RWPE2 (cell line): ENCODE measurements at regions not wholly inside any gene's neighbourhood (a gene's known extent, or its start where the extent isn't known, plus 50 kb on each side); places are given as distances from the start of the nearest gene placed in this dataset.
"Not testable (repeated sequence)": the region's sequence is repeated elsewhere in the genome, so short reads cannot be mapped to it uniquely, and the experiment has no call there.

Source experiments
- ATAC-seq: fragments of 200-7000 bp; cut with Tn5 transposase; 3 replicates; pipeline ENCODE4 v1.9.1; 2021; ENCODE audit warnings: low read depth
- DNase-seq: peaks from one replicate; pipeline ENCODE4 v3.0.0-alpha.2; 2020; ENCODE audit warnings: low spot score
- H3K27ac ChIP-seq: fragments of 450-650 bp; 2 replicates; pipeline ENCODE4 v1.5.1; 2017; ENCODE audit warnings: mild to moderate bottlenecking; ENCODE audit not compliant: poor library complexity, severe bottlenecking
- H3K27me3 ChIP-seq: fragments of 250-450 bp; sonication (Bioruptor Pico); 2 replicates; pipeline ENCODE4 v1.5.1; 2021; ENCODE audit warnings: mild to moderate bottlenecking, moderate library complexity; ENCODE audit not compliant: insufficient read depth, poor library complexity, severe bottlenecking
- H3K36me3 ChIP-seq: fragments of 250-450 bp; sonication (Bioruptor Pico); 2 replicates; pipeline ENCODE4 v1.5.1; 2020; ENCODE audit warnings: low read depth, mild to moderate bottlenecking, moderate library complexity
- H3K4me1 ChIP-seq: fragments of 250-450 bp; sonication (Bioruptor Pico); 2 replicates; pipeline ENCODE4 v1.5.1; 2021; ENCODE audit warnings: mild to moderate bottlenecking, moderate library complexity; ENCODE audit not compliant: insufficient read depth, poor library complexity, severe bottlenecking
- H3K4me3 ChIP-seq: fragments of 250-450 bp; sonication (Bioruptor Pico); 2 replicates; pipeline ENCODE4 v1.5.1; 2021; ENCODE audit warnings: mild to moderate bottlenecking, moderate library complexity; ENCODE audit not compliant: severe bottlenecking
- H3K9me3 ChIP-seq: fragments of 250-450 bp; sonication (Bioruptor Pico); 2 replicates; pipeline ENCODE4 v1.5.1; 2021; ENCODE audit warnings: mild to moderate bottlenecking, moderate library complexity; ENCODE audit not compliant: severe bottlenecking
- TF ChIP-seq, protein P1 (sequence below): fragments of 450-650 bp; IDR thresholded peaks from one replicate; pipeline ENCODE4 v1.5.1; 2017; ENCODE audit warnings: mild to moderate bottlenecking, moderate library complexity; ENCODE audit not compliant: poor library complexity, severe bottlenecking

DNA sequence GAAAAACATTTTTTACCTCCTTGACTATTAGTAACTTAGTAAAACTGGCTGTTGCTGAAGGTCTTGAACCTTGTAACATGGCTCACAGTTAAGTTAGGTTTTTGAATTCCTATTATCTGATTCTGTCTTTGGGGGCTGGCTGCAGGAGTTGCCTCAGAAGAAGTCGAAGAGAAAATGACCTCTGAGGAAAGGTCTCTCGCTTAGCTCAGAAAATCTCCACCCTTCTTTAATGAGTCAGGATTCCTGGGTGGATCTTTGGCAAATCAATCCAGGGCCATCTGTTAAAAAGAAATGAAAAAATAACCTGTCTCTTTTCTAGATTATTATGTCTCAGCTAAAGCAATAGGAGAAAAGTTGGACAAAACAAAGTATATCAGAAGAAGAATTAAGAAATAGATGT, 267.8 kb upstream of the SEMA3C start:
- peaks cover 6% of the 10 kb centered on the region for H3K4me1 ChIP-seq
- no peak for DNase-seq
- ATAC-seq: no peak
- H3K27me3 ChIP-seq: no peaks in the 10 kb centered on the region
- TF ChIP-seq, protein P1, sequence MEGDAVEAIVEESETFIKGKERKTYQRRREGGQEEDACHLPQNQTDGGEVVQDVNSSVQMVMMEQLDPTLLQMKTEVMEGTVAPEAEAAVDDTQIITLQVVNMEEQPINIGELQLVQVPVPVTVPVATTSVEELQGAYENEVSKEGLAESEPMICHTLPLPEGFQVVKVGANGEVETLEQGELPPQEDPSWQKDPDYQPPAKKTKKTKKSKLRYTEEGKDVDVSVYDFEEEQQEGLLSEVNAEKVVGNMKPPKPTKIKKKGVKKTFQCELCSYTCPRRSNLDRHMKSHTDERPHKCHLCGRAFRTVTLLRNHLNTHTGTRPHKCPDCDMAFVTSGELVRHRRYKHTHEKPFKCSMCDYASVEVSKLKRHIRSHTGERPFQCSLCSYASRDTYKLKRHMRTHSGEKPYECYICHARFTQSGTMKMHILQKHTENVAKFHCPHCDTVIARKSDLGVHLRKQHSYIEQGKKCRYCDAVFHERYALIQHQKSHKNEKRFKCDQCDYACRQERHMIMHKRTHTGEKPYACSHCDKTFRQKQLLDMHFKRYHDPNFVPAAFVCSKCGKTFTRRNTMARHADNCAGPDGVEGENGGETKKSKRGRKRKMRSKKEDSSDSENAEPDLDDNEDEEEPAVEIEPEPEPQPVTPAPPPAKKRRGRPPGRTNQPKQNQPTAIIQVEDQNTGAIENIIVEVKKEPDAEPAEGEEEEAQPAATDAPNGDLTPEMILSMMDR: no peak
- H3K27ac ChIP-seq: no peak overlapping the region
- H3K9me3 ChIP-seq: no peaks in the 10 kb centered on the region
- no peak overlapping the region for H3K4me3 ChIP-seq
- no peaks in the 10 kb centered on the region for H3K36me3 ChIP-seq

DNA sequence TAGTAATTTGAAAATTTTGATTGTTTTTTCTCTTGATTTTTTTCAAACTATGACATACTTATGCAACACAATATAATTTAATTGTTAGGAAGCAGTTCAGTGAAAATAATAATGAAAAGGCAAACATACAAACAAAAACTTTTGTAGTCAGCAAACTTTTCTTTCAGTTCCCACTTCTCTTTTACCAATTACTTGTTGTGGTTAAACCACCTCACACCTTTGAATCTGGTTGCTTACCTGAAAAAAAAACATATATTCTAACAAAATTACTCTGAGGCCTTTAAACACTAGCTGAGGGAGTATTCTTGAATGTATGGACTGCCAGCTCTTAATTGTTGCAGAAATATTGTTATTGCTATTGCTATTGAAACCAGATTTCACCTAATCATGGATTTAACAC, 266.2 kb upstream of the SEMA3C start:
- Histone ChIP-seq H3K36me3 (no peaks in the 10 kb centered on the region), H3K27ac (no peak overlapping the region), H3K4me3 (no peak overlapping the region), H3K9me3 (no peaks in the 10 kb centered on the region), H3K27me3 (no peaks in the 10 kb centered on the region), H3K4me1 (no peaks in the 10 kb centered on the region)
- TF ChIP-seq, protein P1: no peak
- DNase-seq (no peak), ATAC-seq (no peak)

DNA sequence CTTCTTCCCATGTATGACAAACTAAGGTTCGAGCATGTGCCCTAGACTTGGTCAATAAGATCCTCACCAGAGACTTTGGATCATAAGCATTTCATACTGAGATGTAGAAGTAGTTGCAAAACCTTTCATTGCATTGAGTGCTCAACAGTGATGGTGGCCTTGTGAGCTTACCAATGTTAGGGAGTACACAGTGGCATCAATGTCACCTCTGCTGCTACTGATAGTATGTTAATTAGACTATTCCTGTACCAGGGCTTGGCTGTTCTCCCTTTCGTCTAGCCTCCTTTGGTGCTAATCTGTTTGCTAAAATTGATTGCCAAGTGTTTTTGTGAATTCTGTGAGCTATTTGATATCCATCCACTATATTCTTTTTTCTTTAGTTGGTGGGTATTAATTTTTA, 264.5 kb upstream of the SEMA3C start:
- Histone ChIP-seq H3K27ac (no peak overlapping the region), H3K4me1 (no peaks in the 10 kb centered on the region), H3K9me3 (no peaks in the 10 kb centered on the region), H3K36me3 (no peaks in the 10 kb centered on the region), H3K4me3 (no peak overlapping the region), H3K27me3 (no peaks in the 10 kb centered on the region)
- ATAC-seq (no peak), DNase-seq (no peak)
- TF ChIP-seq, protein P1: no peak

DNA sequence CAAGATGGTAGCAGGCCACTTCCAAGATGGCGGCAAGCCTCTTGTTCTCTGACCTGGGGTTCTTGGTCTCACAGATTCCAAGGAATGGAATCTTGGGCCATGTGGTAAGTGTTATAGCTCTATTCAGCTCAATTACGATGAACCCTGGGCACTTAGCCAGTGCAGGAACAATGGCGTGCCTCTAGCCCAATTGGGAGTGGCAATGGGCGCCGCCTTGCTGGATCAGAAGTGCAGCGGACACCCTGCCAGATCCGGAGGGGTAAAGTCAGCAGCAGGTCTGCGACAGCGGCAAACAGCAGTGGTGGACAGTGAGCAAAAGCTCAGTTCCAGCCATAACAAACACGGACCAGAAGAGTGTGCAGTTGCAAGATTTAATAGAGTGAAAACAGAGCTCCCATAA, 263.2 kb upstream of the SEMA3C start:
- not testable (repeated sequence) for H3K36me3 ChIP-seq, H3K27ac ChIP-seq, ATAC-seq, H3K27me3 ChIP-seq, H3K9me3 ChIP-seq, DNase-seq, H3K4me3 ChIP-seq, H3K4me1 ChIP-seq

DNA sequence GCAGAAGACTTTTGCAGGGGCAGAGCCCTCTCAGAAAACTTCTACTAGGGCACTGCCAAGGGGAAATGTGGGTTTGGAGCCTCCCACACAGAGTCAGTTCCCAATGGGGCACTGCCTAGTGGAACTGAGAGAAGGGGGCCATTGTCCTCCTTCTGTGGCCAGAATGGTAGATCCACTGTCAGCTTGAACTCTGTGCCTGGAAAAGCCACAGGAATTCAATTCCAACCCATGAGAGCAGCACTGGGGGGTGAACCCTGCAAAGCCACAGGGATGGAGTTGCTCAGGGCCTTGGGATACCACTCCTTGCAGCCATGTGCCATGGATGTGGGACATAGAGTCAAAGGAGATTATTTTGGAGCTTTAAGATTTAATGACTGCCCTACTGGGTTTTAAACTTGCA, 262.2 kb upstream of the SEMA3C start:
- Histone ChIP-seq H3K27ac (no peak overlapping the region), H3K9me3 (no peaks in the 10 kb centered on the region), H3K27me3 (no peaks in the 10 kb centered on the region), H3K4me1 (no peaks in the 10 kb centered on the region), H3K4me3 (no peak overlapping the region), H3K36me3 (no peaks in the 10 kb centered on the region)
- DNase-seq: no peak
- TF ChIP-seq, protein P1: no peak
- no peak for ATAC-seq
